GM10266 (cell line): ENCODE measurements at regions not wholly inside any gene's neighbourhood (a gene's known extent, or its start where the extent isn't known, plus 50 kb on each side); places are given as distances from the start of the nearest gene placed in this dataset.

ENCODE experiments used
- DNase-seq: peaks from one replicate; pipeline ENCODE4 v3.0.0; 2012; ENCODE audit errors: extremely low spot score
- CTCF ChIP-seq: IDR thresholded peaks from 2 replicates; pipeline ENCODE4 v1.5.1; 2012; ENCODE audit warnings: mild to moderate bottlenecking, low read depth; ENCODE audit not compliant: control insufficient read depth, insufficient read depth; ENCODE audit errors: missing control alignments

DNA sequence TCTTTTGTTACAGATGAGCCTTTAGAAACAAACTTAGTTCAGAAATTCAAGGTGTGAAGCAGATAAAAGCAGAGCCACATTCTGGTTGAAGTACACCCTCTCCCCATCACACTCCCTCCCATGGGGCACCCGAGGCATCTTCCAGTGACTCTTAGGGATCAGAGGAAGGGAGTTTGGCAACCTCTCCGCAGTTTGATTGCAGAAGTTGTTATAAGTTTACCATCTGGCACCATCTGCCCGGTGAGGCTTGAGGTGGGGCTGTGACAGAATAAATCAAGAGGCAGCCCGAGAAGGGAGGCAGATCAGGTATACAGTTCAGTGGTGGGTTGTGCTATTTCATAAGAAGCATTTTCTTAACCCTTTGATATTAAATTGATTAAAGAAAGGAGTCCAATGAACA is 458.6 kb upstream of the CLINT1 start:
- DNase-seq, result no peak
- TF ChIP-seq CTCF, result no peak

- DNase-seq, result no peak
- TF ChIP-seq CTCF, result no peak
Measured at GRCh38 chr5:158313733-158314464, 455.0 kb upstream of the CLINT1 start.

- TF ChIP-seq CTCF, result no peak
- no peak for DNase-seq
Measured at GRCh38 chr5:158313027-158313732, 454.2 kb upstream of the CLINT1 start.

GRCh38 chr5:158309088-158309807 is 450.3 kb upstream of the CLINT1 start:
- no peak for TF ChIP-seq CTCF
- no peak for DNase-seq

DNA sequence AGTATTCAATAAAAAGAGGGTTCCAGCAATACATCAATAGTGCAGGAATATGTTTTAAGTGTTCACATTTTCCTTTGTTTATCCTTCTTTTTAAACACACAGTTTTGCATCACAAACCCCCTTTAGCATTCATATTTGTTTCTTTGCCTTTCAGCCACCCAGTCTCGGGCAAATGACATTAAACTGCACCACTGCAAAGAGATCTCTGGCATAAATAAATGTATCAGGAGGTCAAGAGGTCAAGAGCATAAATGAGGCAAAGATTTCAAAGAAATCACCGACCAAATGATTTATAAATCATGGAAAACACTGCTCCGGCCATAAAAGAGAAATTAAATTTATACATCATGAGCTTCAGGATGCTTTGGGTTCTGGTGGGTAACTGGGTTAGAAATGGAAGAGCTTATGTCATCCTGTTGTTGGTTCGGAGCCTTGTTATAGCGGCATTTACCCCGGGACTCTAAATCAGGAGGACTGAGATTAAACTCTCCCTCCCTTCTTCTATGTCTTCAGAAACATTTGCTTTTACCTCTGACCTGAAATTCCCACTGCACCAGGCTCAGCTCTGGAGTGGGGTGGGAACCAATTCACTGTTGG is 449.6 kb upstream of the CLINT1 start:
- DNase-seq, result no peak
- TF ChIP-seq CTCF, result no peak

DNA sequence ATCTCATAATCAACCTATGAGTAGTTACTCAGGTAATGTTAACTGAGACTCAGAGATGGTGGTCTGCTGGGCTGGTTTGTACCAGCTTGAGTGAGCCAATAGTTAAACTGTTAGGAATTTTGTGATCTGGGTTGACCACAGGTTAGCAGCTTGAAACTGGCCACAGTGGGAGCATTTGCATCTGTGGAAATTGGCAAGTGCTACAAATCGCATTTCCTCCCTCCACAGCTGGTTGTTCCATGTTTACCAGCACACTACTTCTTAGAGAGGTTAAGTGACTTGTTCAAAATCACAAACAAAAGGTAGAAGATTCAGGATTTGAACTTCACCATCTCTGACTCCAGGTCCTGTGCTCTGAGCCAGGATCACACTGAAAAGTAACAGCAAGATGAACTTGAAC is 446.9 kb upstream of the CLINT1 start:
- no peak for TF ChIP-seq CTCF
- no peak for DNase-seq

DNA sequence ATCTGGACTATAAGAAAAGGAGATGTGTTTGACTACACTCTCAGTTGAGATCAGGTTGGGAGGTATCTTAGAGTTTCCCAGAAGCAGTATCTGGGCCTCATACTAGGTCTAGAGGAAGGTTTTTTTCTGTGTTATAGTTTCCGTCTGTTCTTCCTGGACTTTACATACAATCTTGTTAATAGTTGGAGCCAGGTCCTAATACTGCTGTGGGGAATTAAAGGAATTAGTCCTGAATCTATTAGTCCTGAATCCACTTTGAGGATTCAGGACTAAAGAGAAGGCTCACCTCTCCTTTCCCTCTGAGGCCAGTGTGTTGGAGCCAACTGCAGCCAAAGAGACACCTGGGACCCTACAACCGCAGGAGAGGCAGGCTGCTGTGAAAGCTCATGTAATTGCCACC is 445.7 kb upstream of the CLINT1 start:
- no peak for TF ChIP-seq CTCF
- no peak for DNase-seq
